Activated CD8-positive, alpha-beta memory T cell treated with anti-CD3 and anti-CD28 coated beads for 36 hours (primary cell): ENCODE measurements at regions not wholly inside any gene's neighbourhood (a gene's known extent, or its start where the extent isn't known, plus 50 kb on each side); places are given as distances from the start of the nearest gene placed in this dataset.

Experiments
- CTCF ChIA-PET: fragments of 350-600 bp; sonication (Branson Sonifier 250); formaldehyde crosslinking; loops from one replicate; lab custom pipeline; 2021; ENCODE audit warnings: antibody characterized with exemption; lab: Charles Lee
- POLR2A ChIA-PET: fragments of 350-600 bp; sonication (Branson Sonifier 250); formaldehyde crosslinking; loops from one replicate; lab custom pipeline; 2021; ENCODE audit warnings: antibody characterized with exemption; lab: Charles Lee

DNA sequence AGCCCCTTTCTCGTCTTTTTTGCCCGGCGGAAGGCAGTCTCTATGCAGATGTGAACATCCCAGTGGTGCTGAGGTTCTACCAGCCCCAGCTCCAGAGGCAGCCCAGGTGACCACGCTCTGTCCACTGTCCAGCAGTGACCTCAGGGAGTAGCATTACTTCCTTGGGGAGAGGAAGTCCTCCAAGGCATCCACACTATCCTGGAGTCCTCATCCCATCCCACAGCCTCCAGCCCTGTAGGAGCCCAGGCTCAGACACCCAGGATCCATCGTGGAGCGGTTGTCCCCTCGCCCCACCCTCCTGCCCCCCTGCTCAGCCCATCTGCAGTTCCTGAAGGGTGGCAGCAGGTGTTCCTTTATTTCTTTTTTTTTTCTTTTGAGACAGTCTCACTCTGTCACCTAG, 294.5 kb upstream of the IRX4 start:
- ChIA-PET POLR2A (no interaction called here), CTCF (no interaction called here)

DNA sequence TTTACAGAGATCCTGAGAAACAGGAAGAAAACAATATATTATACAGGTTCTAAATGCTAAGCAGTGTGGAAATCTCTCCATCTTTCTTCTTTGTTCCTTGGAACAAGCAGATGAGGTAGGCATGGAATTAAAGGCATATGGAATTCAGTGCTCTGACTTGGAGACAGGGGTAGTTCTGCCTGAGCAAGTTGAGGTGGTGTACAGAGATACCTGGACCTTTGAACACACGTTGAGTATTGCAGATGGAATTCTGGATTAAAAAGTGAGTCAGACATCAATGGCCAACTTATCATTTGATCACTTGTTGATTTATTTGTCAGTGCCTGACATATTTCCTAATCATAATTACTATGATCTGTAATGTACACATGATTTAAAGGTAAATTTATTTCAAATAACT, 293.9 kb upstream of the IRX4 start:
- ChIA-PET CTCF (no interaction called here), POLR2A (no interaction called here)

DNA sequence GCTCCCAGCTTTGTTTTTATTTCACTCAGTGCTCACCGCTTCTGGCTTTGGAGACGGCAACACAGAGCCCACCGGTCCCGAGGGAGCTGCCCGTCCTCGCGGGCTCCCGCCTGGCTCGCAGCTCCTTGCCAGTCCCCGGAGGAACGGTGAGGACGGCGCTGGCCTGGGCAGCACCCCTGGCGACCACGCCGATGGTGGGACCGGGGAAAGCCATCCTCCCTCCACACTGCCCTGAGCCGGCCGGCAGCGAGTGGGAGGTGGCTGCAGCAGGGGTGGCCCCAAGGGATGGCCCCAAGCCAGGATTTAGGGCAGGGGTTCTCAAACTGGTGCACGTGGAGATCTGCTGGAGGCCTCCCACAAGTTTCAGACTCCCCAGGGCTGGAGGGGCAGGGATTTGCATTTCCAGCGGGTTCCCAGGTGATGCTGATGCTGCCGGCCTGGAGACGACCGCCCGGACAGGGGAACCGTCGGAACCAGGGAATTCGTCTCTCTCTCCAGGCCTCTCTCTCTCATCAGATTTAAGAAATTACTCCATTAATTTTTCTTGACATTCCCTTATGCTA, 293.2 kb upstream of the IRX4 start:
- POLR2A ChIA-PET: no interaction called here
- CTCF ChIA-PET: no interaction called here

DNA sequence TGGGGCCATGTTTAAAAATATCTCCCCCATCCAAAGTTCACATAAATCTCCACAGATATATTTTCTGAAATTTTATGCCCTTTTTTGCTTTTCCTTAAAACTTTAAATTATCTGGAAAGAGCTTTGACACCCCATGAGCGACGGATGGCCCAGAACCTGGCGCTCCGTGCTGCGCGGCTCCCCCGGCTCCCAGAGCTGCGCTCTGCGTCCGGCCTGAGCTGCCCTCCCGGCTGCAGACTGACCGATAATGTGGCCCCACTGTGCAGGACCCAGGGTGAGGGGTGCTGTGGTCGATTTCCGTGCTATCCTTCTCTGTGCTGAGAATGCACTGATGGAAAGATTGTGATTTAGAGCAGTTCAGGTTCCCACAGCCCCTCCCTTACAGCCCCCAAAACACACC, 292.3 kb upstream of the IRX4 start:
- POLR2A ChIA-PET: no interaction called here
- CTCF ChIA-PET: no interaction called here

DNA sequence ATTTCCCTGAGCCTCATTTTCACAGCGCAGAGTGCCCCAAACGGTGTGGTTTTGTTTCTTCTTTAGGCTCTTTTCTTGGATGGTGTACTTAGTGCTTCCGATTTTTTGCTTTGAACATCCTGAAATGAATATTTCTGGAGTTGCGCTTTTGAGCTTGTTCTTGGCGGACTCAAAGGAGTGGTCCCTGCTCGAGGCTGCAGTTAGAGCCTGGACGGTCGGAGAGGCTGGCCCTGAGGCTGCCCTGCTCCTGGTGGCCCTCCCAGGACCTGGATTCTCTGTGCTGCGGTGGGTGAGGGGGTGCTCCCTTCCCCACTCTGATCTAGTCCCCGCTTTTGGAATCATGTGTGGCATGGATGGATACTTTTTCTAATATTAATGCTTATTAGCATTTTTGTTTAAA, 291.8 kb upstream of the IRX4 start:
- POLR2A ChIA-PET: no interaction called here

DNA sequence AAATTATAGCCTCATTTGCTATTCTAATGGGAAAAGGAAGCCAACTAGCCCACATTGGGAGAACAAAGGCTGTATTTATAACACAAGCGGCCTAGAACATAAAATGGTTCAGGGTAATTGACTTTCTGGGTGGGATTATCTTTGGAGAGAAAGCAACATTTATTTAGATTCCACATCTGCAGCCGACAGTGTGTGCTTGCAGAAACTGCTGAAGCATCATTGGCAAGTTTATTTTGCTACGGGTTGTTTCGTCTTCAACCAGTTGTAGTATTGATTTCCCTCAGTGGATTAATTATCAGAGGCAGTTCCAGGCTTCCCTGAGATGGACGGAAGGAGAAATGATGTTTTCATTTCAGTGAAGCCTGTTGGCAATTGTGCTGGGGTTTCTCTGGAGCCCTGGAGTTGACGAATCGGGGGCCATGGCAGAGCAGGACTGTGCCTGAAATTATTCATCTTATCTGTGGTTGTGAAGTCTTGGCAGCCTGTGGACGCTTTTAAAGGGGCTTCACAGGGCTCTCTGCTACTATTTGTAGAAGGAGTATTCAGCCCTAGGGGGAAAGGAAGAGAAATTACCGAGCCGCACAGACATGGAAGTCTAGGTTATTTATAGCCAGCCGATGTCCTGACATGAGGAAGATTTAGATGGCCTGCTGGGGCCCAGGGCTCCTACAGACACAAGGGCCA, 290.6 kb upstream of the IRX4 start:
- CTCF ChIA-PET: no interaction called here
- POLR2A ChIA-PET: no interaction called here

More for the DNA sequence above, 291.8 kb upstream of the IRX4 start:
- CTCF ChIA-PET: no interaction called here

DNA sequence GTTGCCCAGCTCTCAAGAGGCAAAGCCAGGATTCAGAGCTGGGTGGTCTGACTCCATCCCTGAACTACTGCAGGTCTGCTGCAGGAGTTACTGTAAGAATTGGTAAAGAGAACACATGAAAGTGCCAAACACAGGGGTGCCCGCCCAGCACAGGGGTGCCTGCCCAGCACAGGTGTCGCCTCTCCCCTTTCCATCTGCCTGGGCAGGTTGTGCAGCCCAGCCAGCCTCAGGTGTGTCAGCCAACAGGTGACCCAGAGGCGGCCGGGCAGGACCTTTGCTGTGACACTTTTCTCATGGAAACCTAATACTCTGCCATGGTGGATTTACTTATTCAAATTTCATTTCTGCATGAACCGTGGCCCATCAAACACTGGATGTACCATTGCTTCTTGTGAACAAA, 289.7 kb upstream of the IRX4 start:
- POLR2A ChIA-PET: no interaction called here

DNA sequence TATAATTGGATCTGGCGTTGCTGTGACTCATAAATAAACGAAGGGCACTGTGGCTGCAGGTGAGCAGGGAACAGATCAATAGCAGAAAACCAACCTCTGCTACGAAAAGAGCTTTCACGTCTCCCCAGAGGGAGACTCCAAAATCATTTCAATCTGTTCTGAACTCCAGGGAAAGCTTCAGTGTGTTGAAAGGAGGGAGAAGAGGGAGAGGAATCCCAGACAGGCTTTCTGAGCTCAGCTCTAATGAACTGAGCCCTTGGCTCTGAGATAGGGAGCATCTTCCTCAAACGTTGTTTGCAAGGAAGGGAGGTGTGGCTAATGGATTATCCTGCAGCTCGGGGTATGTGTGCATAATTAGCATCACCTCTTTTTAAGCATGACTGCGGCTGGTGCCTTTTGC, 288.0 kb upstream of the IRX4 start:
- CTCF ChIA-PET: no interaction called here
- POLR2A ChIA-PET: no interaction called here

More for the DNA sequence above, 289.7 kb upstream of the IRX4 start:
- CTCF ChIA-PET: no interaction called here

DNA sequence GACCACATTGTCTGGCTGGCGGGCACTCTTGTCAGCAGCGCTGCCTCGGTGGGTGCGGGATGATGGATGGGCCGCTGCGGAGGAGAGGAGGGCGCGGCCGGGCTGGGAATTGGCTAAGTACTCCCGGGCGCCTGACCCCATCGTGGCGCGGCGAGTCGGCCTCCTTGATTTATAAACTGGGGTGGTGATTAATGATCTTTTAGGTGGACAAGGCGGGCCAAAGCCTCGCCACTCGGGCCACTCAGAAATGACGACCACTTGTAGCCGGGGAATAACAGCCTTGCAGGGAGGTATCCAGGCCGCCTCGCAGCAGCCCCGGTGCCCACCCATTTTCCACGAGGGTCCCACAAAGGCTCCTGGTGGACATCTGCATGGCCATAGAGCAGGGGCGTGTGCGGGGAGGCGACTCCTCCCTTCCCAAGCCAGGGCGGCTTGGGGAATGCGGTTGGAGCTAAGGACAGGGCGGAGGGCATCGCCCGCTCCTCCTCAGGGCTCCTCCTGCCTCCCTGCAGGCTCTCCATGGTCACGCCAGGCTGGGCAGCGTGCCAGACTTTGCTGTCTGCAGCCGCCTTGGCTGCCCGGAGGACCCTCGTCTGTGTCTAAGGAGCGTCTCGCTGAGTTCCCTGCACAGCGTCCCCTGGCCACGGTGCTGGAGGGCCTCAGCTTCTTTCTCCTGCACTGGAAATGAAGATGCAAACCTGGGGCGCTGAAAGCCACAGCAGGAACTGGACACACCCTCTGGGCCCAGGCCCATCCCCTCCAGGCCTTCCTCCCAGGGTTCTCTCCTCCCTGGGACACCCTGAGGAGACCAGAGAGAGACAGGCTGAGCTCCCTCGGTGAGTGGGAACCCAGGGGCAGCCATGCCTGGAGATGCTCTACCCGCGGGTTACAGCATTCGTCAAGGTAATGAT, 287.4 kb upstream of the IRX4 start:
- POLR2A ChIA-PET: no interaction called here
- CTCF ChIA-PET: interaction anchor here (0.6 kb wide), 1 partner anchor 502 kb away, joined by 3 read pairs; no protein-coding TSS in a partner anchor

DNA sequence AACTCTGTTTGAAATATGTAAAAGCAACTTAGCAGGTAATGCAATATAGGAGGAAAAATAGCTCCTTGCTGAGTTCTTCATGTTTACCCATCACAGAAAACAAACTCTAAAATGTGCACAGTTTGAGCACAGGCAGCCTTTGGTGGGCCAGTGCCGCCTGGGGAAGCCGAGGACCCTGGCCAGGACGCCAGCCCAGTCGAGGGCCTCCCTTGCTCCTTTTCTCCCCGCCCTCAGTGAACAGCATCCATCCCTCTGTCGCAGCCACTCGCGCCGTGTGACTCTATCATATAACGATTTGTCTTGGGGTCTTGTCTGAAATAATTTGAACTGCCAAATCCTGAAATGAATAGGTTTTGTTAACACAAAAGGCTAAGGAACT, 286.7 kb upstream of the IRX4 start:
- ChIA-PET POLR2A (no interaction called here), CTCF (no interaction called here)

DNA sequence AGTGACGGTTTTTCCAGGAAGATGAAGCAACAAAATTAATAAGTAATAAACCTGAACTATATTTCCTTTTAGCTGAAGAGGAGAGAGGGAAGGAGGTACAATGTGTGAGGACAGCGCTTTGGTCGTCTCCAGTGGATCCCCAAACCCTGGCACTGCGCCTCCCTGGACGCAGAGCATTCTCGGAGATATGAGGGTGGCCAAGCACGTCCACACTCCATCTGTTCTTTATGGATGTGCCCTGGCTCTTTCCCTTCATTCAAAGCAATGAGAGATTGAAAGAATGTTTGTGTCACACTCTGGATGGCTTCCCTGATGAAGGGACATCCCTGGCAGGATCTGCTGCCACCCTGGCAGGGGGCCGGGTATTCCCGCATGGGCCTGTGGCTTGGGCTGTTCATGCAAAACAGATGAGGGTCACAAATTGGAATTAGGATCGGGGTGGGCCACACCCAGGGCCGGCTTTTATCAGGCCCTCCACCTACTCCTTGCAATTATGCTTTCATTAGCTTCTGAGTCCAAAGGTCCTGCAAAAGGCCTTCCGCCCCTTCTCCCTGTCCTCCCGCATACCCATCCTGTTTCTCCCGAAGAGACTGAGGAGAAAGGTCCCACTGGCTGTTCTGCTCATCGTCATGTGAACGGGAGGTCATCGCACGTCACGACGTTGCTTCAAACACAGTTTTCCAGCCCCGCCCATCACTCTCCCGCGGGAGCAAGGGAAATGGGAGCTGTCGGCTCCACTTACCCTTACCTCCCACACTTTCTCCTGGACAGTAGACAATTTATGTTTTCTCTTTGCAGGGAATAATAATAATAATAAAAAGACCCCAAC, 286.1 kb upstream of the IRX4 start:
- ChIA-PET POLR2A (no interaction called here), CTCF (no interaction called here)

DNA sequence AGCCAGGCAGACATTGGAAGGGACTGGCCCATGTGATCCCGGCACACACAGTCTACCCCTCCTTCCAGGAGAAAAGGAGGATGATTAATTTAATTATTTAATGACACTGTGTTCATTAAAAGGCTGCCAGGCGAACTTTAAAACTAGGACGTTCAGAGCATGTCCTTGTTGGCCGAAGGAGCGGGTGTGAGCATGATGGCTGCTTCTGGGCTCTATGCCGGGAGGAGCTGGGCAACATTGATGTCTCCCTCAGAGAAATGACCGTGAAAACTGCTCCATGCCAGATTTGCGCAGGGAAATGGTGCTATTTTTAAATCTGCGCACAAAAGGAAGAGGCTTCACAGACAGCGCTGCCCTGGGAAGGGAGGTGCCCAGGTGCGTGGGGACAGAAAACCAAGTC, 284.9 kb upstream of the IRX4 start:
- CTCF ChIA-PET: no interaction called here
- POLR2A ChIA-PET: no interaction called here

DNA sequence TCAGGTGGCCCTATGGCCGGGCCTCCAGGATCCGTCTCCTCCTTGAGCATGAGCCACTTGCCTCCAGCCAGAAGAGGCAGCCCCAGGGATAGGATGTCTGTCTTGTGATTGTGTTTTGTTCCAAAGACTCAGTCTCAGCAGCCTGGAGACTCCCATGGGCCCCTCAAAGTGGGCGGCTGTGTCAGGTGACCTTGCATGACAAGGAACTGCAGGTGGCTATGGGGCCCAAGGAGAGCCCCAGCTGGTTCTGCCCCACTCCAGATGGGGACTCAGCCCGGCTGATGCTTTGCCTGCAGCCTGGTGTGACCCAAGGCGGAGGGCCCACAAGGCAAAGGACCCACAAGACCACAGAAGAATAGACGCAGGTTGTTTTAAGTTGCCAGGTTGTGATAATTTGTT, 284.3 kb upstream of the IRX4 start:
- ChIA-PET CTCF (no interaction called here), POLR2A (no interaction called here)

DNA sequence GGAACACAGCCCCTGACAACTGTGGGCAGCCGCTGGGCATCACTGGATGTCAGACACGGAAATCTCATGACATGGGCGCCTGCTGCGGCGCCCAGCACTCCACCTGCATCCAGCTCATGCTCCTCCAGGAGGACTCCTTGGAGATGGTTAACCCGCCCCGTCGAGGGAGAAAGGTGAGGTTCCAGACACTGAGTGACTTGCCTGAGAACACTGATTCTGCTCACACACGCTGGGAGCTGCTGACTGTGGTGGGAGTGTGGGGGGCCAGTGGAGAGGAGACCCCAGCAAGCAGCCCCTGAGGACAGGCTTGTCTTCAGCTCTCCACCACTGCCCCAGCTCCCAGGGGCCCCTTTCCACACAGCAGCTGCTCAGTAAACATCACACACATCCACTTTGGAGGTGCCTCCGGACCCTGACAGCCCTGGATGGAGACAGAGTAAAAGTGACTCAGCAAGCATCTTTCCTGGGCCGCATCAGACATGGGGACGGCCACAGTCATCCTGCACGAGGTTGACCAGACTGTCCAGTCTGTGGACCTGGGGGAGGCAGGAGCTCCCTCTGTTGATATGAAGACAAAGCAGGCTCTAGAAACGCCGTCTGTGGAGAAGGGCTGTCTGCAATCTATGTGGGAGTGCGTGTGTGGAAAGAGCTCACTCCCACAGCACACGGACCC, 283.7 kb upstream of the IRX4 start:
- POLR2A ChIA-PET: no interaction called here
- CTCF ChIA-PET: no interaction called here

DNA sequence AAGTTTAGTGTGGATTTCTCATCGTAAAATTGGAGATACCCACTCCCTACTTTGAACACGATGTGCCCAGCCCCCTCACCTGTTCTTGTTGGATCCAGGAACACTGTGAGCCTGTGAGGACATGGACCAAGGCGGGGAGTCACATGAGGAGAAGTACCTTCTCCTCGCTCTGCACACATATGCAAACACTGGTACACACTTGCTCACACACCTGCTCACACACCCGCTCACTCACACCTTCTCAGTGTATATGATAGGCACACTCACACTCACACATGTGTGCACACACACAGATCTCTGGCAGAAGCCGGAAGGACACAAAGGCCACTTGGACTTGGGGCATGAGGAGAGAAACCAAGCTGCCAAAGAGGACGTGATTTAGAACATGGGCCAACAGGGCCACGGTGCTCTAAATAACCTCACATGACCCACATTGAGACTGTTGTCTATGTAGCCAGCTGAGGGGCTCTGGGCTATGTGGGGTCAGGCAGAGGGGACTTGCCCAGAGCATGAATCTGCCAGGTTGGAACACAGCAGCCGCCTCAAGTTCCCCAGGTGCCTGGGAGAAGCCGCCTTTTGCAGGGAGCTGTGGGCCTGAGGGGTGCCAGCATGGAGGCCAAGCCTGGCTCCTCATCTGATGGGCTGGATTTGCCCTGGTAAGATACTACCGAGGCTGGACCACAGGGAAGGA, 283.0 kb upstream of the IRX4 start:
- ChIA-PET POLR2A (no interaction called here), CTCF (no interaction called here)

DNA sequence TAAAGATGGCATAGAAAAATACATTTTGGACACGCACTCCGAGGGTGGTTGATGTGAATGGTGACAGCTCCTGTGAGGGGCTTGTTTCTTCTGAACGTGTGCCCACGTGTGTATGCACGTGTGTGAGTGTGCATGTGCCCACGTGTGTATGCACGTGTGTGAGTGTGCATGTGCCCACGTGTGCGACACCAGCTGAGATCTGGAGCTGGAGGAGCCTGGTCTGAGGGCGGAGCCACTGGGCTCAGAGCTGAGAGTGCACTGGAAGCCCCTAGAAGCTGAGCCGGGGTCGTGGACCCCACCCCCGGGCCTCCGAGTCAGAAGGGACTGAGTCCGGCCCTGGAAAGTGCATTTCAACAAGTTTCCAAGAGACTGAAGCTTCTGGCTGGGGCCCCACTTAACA, 282.5 kb upstream of the IRX4 start:
- CTCF ChIA-PET: no interaction called here

DNA sequence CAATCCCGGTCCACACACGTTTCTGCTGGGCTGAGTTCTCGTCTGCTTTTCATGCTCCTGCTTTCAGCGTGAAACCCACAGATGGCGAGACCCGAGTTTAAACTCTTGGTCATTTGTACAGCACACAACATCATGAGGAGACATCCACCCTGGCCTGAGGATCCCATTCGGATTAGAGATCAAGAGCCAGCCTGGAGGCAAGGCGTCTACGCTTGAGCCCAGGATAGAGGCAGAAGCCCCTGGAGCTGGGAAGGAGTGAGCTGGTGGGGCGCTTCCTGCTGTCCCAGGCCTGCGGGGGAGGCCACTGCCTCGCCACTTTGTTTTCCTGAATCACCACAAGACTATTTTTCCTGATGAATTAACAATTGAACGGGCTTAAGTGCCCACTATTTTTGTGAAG, 281.9 kb upstream of the IRX4 start:
- ChIA-PET CTCF (no interaction called here), POLR2A (no interaction called here)

More for the DNA sequence above, 282.5 kb upstream of the IRX4 start:
- POLR2A ChIA-PET: no interaction called here

DNA sequence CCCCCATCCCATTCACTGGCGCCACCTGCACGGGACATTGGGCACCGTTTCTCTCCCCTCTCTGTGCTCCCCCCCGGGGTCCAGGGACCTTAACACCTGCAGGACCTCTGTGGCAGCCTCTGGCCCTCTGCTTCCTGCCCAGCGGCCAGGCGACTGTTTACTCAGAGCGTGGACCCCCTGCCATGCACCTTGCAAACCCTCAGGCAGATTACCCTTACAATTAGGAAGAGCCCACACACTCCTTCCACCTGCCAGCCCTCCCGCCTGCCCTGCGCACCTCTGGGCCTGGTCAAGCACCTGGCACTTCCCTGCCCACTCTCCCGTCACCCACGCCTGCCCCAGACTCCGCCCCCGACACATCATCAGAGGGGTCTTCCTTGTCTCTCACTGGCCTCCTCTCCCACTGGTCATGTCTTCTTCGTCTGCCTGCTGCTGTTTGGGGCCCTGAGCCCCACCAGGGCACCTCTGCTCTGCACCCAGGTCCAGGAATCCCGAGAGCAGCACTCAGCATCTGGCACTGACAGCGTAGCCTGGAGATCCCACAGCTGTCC, 281.3 kb upstream of the IRX4 start:
- POLR2A ChIA-PET: no interaction called here
- CTCF ChIA-PET: no interaction called here
